C4-2B (cell line): ENCODE measurements at regions not wholly inside any gene's neighbourhood (a gene's known extent, or its start where the extent isn't known, plus 50 kb on each side); places are given as distances from the start of the nearest gene placed in this dataset.

Experiments
- CTCF ChIP-seq: fragments of 450-650 bp; conservative IDR thresholded peaks from 2 replicates; pipeline ENCODE4 v1.5.1; 2017; ENCODE audit warnings: mild to moderate bottlenecking
- ZFX ChIP-seq: fragments of 450-650 bp; IDR thresholded peaks from 2 replicates; pipeline ENCODE4 v1.6.1; 2017

- TF ChIP-seq CTCF: no peak
- no peak for TF ChIP-seq ZFX
These were observed 353.6 kb upstream of the SLCO3A1 start for GRCh38 chr15:91499774-91500383.
